Esophagus squamous epithelium (tissue), 4 donors: ENCODE measurements at regions not wholly inside any gene's neighbourhood (a gene's known extent, or its start where the extent isn't known, plus 50 kb on each side); places are given as distances from the start of the nearest gene placed in this dataset.

Experiments
- CTCF ChIP-seq, 6 experiments: fragments of 450-650 bp in 4 of 6; fragments of 200-600 bp in 2 of 6; sonication (generic) in 2 of 6; IDR thresholded peaks; one replicate each; pipeline ENCODE4 v1.5.1; 2016 to 2019; ENCODE audit warnings: antibody characterized with exemption in 6 of 6, mild to moderate bottlenecking in 4 of 6, moderate library complexity in 4 of 6
- POLR2A ChIP-seq, 4 donors: fragments of 450-650 bp; IDR thresholded peaks; one replicate each; pipeline ENCODE4 v1.6.1; 2017; ENCODE audit warnings: antibody characterized with exemption in 4 of 4, mild to moderate bottlenecking in 4 of 4, moderate library complexity in 3 of 4

GRCh38 chr6:10307028-10307427 is 107.8 kb downstream of the TFAP2A start:
- TF ChIP-seq CTCF (IDR thresholded peaks at IDR 0.05) (no peak), POLR2A (IDR thresholded peaks at IDR 0.05) (no peak)
